ENCODE measurements at regions not wholly inside any gene's neighbourhood (a gene's known extent, or its start where the extent isn't known, plus 50 kb on each side); places are given as distances from the start of the nearest gene placed in this dataset.

DNA sequence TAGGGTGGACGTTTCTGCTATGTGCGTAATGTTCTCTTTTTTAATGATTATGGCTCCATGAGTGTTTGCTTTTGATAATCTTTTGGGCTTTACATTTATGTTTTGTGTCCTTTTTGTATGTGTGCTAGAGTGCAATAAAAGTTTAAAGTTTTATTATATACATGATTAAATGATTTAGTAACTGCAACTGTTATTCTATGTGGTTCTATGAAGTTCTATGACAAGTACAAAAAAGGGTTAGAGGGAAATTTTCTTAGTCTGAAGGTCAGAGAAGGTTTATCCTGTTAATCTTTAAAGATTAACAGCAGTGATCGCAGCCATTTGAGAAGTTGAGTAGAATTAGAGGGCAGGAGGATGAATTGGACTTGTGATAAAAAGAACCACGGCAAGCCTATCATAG, 386.4 kb upstream of the CHRM3 start:
- TF ChIP-seq, protein P1, sequence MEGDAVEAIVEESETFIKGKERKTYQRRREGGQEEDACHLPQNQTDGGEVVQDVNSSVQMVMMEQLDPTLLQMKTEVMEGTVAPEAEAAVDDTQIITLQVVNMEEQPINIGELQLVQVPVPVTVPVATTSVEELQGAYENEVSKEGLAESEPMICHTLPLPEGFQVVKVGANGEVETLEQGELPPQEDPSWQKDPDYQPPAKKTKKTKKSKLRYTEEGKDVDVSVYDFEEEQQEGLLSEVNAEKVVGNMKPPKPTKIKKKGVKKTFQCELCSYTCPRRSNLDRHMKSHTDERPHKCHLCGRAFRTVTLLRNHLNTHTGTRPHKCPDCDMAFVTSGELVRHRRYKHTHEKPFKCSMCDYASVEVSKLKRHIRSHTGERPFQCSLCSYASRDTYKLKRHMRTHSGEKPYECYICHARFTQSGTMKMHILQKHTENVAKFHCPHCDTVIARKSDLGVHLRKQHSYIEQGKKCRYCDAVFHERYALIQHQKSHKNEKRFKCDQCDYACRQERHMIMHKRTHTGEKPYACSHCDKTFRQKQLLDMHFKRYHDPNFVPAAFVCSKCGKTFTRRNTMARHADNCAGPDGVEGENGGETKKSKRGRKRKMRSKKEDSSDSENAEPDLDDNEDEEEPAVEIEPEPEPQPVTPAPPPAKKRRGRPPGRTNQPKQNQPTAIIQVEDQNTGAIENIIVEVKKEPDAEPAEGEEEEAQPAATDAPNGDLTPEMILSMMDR (IDR thresholded peaks at IDR 0.05): no peak
- no peak for TF ChIP-seq POLR2A (IDR thresholded peaks at IDR 0.05; ENCODE audit: low read length)
- no peak for TF ChIP-seq PHF8 (IDR thresholded peaks at IDR 0.05; ENCODE audit: borderline replicate concordance, low read depth)
- no peak for TF ChIP-seq EHMT2 (IDR thresholded peaks at IDR 0.05; ENCODE audit: low read depth)
- TF ChIP-seq, protein P2, sequence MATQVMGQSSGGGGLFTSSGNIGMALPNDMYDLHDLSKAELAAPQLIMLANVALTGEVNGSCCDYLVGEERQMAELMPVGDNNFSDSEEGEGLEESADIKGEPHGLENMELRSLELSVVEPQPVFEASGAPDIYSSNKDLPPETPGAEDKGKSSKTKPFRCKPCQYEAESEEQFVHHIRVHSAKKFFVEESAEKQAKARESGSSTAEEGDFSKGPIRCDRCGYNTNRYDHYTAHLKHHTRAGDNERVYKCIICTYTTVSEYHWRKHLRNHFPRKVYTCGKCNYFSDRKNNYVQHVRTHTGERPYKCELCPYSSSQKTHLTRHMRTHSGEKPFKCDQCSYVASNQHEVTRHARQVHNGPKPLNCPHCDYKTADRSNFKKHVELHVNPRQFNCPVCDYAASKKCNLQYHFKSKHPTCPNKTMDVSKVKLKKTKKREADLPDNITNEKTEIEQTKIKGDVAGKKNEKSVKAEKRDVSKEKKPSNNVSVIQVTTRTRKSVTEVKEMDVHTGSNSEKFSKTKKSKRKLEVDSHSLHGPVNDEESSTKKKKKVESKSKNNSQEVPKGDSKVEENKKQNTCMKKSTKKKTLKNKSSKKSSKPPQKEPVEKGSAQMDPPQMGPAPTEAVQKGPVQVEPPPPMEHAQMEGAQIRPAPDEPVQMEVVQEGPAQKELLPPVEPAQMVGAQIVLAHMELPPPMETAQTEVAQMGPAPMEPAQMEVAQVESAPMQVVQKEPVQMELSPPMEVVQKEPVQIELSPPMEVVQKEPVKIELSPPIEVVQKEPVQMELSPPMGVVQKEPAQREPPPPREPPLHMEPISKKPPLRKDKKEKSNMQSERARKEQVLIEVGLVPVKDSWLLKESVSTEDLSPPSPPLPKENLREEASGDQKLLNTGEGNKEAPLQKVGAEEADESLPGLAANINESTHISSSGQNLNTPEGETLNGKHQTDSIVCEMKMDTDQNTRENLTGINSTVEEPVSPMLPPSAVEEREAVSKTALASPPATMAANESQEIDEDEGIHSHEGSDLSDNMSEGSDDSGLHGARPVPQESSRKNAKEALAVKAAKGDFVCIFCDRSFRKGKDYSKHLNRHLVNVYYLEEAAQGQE (IDR thresholded peaks at IDR 0.05): no peak
